Activated CD4-positive, alpha-beta memory T cell treated with anti-CD3 and anti-CD28 coated beads, Interleukin-2, amount 10 ng/mL, durations not matched to agents 7 days and 5 days (primary cell): ENCODE measurements at regions not wholly inside any gene's neighbourhood (a gene's known extent, or its start where the extent isn't known, plus 50 kb on each side); places are given as distances from the start of the nearest gene placed in this dataset.

Experiments
- CTCF ChIA-PET: fragments of 350-600 bp; sonication (Branson Sonifier 250); formaldehyde crosslinking; loops from one replicate; lab custom pipeline; 2021; ENCODE audit warnings: antibody characterized with exemption, inconsistent platforms; lab: Charles Lee
- POLR2A ChIA-PET: fragments of 350-600 bp; sonication (Branson Sonifier 250); formaldehyde crosslinking; loops from one replicate; lab custom pipeline; 2021; ENCODE audit warnings: antibody characterized with exemption; lab: Charles Lee
- DNase-seq: peaks from one replicate; pipeline ENCODE4 v3.0.0-alpha.2; 2020
- H3K27ac Mint-ChIP-seq: one replicate; pipeline ENCODE4 v1.8.0; 2021; ENCODE audit warnings: mild to moderate bottlenecking, mixed read lengths
- H3K27me3 Mint-ChIP-seq: one replicate; pipeline ENCODE4 v1.8.0; 2021; ENCODE audit warnings: mixed read lengths
- H3K36me3 Mint-ChIP-seq: one replicate; pipeline ENCODE4 v1.8.0; 2021; ENCODE audit warnings: low read depth, mixed read lengths
- H3K4me1 Mint-ChIP-seq: one replicate; pipeline ENCODE4 v1.8.0; 2021; ENCODE audit warnings: mixed read lengths
- H3K4me3 Mint-ChIP-seq: one replicate; pipeline ENCODE4 v1.8.0; 2021; ENCODE audit warnings: mild to moderate bottlenecking, mixed read lengths
- H3K9me3 Mint-ChIP-seq: one replicate; pipeline ENCODE4 v1.8.0; 2021; ENCODE audit warnings: mixed read lengths

- Mint-ChIP-seq H3K9me3 (no peaks in the 10 kb centered on the region), H3K27me3 (peaks cover 1% of the 10 kb centered on the region), H3K27ac (no peak overlapping the region), H3K4me3 (no peak overlapping the region), H3K4me1 (no peaks in the 10 kb centered on the region), H3K36me3 (no peaks in the 10 kb centered on the region)
- CTCF ChIA-PET: no interaction called here
- no peak for DNase-seq
- POLR2A ChIA-PET: no interaction called here
Observed at GRCh38 chrY:14139521-14139920, 83.5 kb downstream of the VCY1B start.

- Mint-ChIP-seq H3K36me3 (no peaks in the 10 kb centered on the region), H3K27ac (no peak overlapping the region), H3K27me3 (no peaks in the 10 kb centered on the region), H3K4me1 (no peaks in the 10 kb centered on the region), H3K9me3 (no peaks in the 10 kb centered on the region), H3K4me3 (no peak overlapping the region)
- DNase-seq: no peak
- ChIA-PET CTCF (no interaction called here), POLR2A (no interaction called here)
Observed at GRCh38 chrY:14145614-14146013, 89.6 kb downstream of the VCY1B start.

DNA sequence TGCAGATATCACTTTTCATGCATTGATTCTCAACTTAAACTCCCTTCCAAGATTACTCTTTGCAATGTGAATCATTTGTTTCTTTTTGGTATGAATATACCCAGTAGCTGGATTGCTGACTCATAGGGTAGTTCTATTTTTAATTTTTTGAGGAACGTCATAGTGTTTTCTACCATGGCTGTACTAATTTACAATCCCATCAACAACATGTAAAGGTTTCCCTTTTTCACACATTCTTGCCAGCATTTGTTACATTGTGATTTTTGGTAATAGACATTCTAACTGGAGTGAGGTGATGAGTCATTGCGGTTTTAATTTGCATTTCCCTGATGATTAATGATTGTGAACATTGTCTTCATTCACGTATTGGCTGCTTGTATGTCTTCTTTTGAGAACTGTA is 126.7 kb downstream of the VCY1B start:
- DNase-seq: no peak
- Mint-ChIP-seq H3K4me3 (no peak overlapping the region), H3K27me3 (no peaks in the 10 kb centered on the region), H3K4me1 (peaks cover 8% of the 10 kb centered on the region), H3K9me3 (no peaks in the 10 kb centered on the region), H3K36me3 (no peaks in the 10 kb centered on the region), H3K27ac (no peak overlapping the region)
- ChIA-PET POLR2A (no interaction called here), CTCF (no interaction called here)

- no peak overlapping the region for H3K4me3 Mint-ChIP-seq
- POLR2A ChIA-PET: no interaction called here
- H3K9me3 Mint-ChIP-seq: no peaks in the 10 kb centered on the region
- H3K27ac Mint-ChIP-seq: no peak overlapping the region
- no peaks in the 10 kb centered on the region for H3K27me3 Mint-ChIP-seq
- no peaks in the 10 kb centered on the region for H3K36me3 Mint-ChIP-seq
- CTCF ChIA-PET: no interaction called here
- no peaks in the 10 kb centered on the region for H3K4me1 Mint-ChIP-seq
- no peak for DNase-seq
Observed at GRCh38 chrY:14222014-14222413, 166.0 kb downstream of the VCY1B start.

DNA sequence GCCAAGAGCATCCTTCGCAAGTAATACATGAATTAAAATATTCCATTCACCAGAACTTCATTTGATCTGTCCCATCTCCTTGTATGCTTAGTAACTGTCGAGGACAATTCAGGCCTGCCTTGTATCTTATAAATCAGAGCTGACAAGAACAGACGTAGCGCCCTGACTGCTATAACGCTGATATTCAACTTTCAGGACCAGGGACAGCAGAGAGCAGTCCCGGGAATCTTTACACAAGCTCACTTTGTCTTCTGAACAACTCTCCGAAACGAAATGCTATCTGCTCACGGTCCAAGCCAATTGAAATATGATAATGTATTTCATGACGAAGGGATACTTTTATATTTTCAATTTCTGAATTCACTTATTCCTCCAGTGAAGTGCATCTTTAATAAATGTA is 175.7 kb downstream of the VCY1B start:
- no peaks in the 10 kb centered on the region for H3K36me3 Mint-ChIP-seq
- H3K4me3 Mint-ChIP-seq: no peak overlapping the region
- ChIA-PET POLR2A (no interaction called here), CTCF (no interaction called here)
- no peaks in the 10 kb centered on the region for H3K27me3 Mint-ChIP-seq
- H3K4me1 Mint-ChIP-seq: no peaks in the 10 kb centered on the region
- no peak overlapping the region for H3K27ac Mint-ChIP-seq
- no peak for DNase-seq
- peaks cover 2% of the 10 kb centered on the region for H3K9me3 Mint-ChIP-seq

GRCh38 chrY:14235070-14235469 is 179.0 kb downstream of the VCY1B start:
- DNase-seq: no peak
- ChIA-PET CTCF (no interaction called here), POLR2A (no interaction called here)
- H3K27me3 Mint-ChIP-seq: no peaks in the 10 kb centered on the region
- H3K36me3 Mint-ChIP-seq: no peaks in the 10 kb centered on the region
- H3K4me3 Mint-ChIP-seq: no peak overlapping the region
- H3K9me3 Mint-ChIP-seq: peaks cover 2% of the 10 kb centered on the region
- no peak overlapping the region for H3K27ac Mint-ChIP-seq
- H3K4me1 Mint-ChIP-seq: no peaks in the 10 kb centered on the region

- Mint-ChIP-seq H3K27ac (no peak overlapping the region), H3K4me3 (no peak overlapping the region), H3K36me3 (no peaks in the 10 kb centered on the region), H3K4me1 (no peaks in the 10 kb centered on the region), H3K27me3 (no peaks in the 10 kb centered on the region), H3K9me3 (peaks cover 2% of the 10 kb centered on the region)
- no peak for DNase-seq
- CTCF ChIA-PET: no interaction called here
- POLR2A ChIA-PET: no interaction called here
Observed at GRCh38 chrY:14238277-14238676, 182.2 kb downstream of the VCY1B start.

DNA sequence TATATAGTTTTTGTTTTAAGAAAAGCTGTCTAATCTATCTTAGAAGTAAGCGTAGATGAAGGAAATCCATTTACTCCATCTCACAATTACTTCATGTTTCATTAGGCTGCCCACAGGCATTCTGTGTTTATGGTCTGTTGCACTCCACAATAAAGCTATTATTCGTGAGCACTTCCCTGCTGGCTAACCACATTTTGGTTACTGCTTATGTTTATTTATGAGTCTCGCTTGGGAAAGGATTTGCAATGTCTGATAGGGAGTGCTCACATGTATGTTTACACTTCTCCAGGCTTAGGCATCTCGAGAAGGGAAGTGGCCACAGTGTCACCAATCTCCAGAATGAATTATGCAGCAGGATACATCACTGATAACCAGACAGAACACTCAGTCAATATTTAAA is 190.9 kb downstream of the VCY1B start:
- Mint-ChIP-seq H3K27ac (no peak overlapping the region), H3K36me3 (no peaks in the 10 kb centered on the region), H3K4me1 (no peaks in the 10 kb centered on the region), H3K4me3 (no peak overlapping the region), H3K27me3 (no peaks in the 10 kb centered on the region), H3K9me3 (no peaks in the 10 kb centered on the region)
- DNase-seq: no peak
- CTCF ChIA-PET: no interaction called here
- POLR2A ChIA-PET: no interaction called here

DNA sequence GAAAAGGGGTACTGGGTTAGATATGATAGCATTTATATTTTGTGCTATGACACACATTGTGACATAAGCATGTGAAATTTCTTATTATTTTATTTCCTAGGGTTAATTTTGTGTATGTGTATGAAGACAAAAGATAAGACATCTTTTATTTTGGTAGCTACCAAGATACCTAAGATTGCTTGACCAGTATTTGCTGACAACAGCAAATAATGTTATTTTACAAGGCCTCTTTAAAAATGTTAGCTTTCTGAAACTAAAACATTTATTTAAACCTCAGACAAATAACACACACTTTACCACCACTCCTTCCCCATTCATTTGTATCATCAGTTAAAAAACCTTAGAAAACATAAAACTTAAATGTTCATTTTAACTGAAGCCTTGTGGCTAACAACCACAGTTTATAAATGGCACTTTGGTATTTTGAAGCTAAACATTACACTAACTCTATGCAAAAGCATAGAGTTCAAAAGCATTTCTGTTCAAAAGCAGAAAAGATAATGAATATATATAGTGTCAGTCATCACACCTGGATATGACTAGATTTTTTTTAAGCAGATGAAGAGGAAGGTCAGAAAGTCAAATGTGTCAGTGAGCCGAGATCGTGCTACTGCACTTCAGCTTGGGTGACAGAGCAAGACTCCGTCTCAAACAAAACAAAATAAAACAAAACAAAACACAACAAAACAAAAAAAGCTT is 193.0 kb downstream of the VCY1B start:
- no peaks in the 10 kb centered on the region for H3K27me3 Mint-ChIP-seq
- no peaks in the 10 kb centered on the region for H3K4me1 Mint-ChIP-seq
- H3K27ac Mint-ChIP-seq: no peak overlapping the region
- no peak overlapping the region for H3K4me3 Mint-ChIP-seq
- ChIA-PET POLR2A (no interaction called here), CTCF (no interaction called here)
- no peak for DNase-seq
- H3K9me3 Mint-ChIP-seq: no peaks in the 10 kb centered on the region
- H3K36me3 Mint-ChIP-seq: no peaks in the 10 kb centered on the region

- CTCF ChIA-PET: no interaction called here
- Mint-ChIP-seq H3K36me3 (no peaks in the 10 kb centered on the region), H3K27me3 (peaks cover 2% of the 10 kb centered on the region), H3K27ac (no peak overlapping the region), H3K9me3 (no peaks in the 10 kb centered on the region), H3K4me1 (peaks cover 9% of the 10 kb centered on the region), H3K4me3 (no peak overlapping the region)
- POLR2A ChIA-PET: no interaction called here
- DNase-seq: no peak
Observed at GRCh38 chrY:14255965-14256816, 200.2 kb downstream of the VCY1B start.

GRCh38 chrY:14256817-14257168 is 200.8 kb downstream of the VCY1B start:
- H3K36me3 Mint-ChIP-seq: no peaks in the 10 kb centered on the region
- no peak for DNase-seq
- H3K27ac Mint-ChIP-seq: no peak overlapping the region
- H3K4me3 Mint-ChIP-seq: no peak overlapping the region
- H3K27me3 Mint-ChIP-seq: peaks cover 2% of the 10 kb centered on the region
- ChIA-PET CTCF (no interaction called here), POLR2A (no interaction called here)
- no peaks in the 10 kb centered on the region for H3K9me3 Mint-ChIP-seq
- peaks cover 9% of the 10 kb centered on the region for H3K4me1 Mint-ChIP-seq

DNA sequence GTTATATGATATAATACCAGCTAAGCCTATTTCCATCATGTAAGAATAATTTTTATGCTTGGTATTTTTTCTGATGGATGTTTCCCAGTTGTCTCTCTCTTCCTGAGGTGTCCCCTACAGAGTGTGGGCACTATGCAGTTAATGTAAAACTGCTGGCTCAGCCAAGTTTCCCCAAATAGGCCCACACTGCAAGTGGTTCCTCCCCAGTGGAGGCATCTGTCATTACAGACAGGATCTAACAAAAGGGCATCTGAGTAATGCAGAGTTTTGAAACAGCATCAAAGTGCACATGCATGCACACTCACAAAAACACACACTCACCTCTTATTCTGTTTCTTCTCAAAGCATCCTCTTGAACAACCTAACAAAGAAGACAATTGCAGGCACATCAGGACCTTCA is 221.0 kb downstream of the VCY1B start:
- DNase-seq: no peak
- Mint-ChIP-seq H3K27ac (no peak overlapping the region), H3K27me3 (no peaks in the 10 kb centered on the region), H3K36me3 (no peaks in the 10 kb centered on the region), H3K4me3 (no peak overlapping the region), H3K9me3 (no peaks in the 10 kb centered on the region), H3K4me1 (no peaks in the 10 kb centered on the region)
- ChIA-PET CTCF (no interaction called here), POLR2A (no interaction called here)

GRCh38 chrY:14290656-14291375 is 233.5 kb upstream of the NLGN4Y start:
- no peaks in the 10 kb centered on the region for H3K4me1 Mint-ChIP-seq
- no peak for DNase-seq
- ChIA-PET CTCF (interaction anchor here (0.5 kb wide), 1 partner anchor 537 kb away, joined by 3 read pairs; no protein-coding TSS in a partner anchor), POLR2A (no interaction called here)
- no peaks in the 10 kb centered on the region for H3K36me3 Mint-ChIP-seq
- H3K9me3 Mint-ChIP-seq: no peaks in the 10 kb centered on the region
- no peaks in the 10 kb centered on the region for H3K27me3 Mint-ChIP-seq
- H3K4me3 Mint-ChIP-seq: no peak overlapping the region
- H3K27ac Mint-ChIP-seq: no peak overlapping the region
